Colonic mucosa (tissue), 4 donors: ENCODE measurements at regions not wholly inside any gene's neighbourhood (a gene's known extent, or its start where the extent isn't known, plus 50 kb on each side); places are given as distances from the start of the nearest gene placed in this dataset.

ENCODE experiments used
- DNase-seq: peaks from one replicate; pipeline ENCODE4 v3.0.0-alpha.2; 2020
- H3K27ac ChIP-seq: fragments of 200-600 bp; one replicate; pipeline ENCODE4 v1.8.0; 2021
- H3K27me3 ChIP-seq: fragments of 200-600 bp; one replicate; pipeline ENCODE4 v1.8.0; 2021
- H3K36me3 ChIP-seq: fragments of 200-600 bp; one replicate; pipeline ENCODE4 v1.8.0; 2021
- H3K4me1 ChIP-seq: fragments of 200-600 bp; one replicate; pipeline ENCODE4 v1.8.0; 2021; ENCODE audit warnings: mild to moderate bottlenecking
- H3K4me3 ChIP-seq: fragments of 200-600 bp; one replicate; pipeline ENCODE4 v1.8.0; 2021
- H3K9ac ChIP-seq, 2 donors: one replicate each; pipeline ENCODE4 v1.7.0; 2013; ENCODE audit warnings: control low read depth in 2 of 2, low read depth in 2 of 2, low read length in 2 of 2
- H3K9me3 ChIP-seq: fragments of 200-600 bp; one replicate; pipeline ENCODE4 v1.8.0; 2021
- intact Hi-C: fragments of 100-400 bp; cut with DNase I; formaldehyde crosslinking; loops from one replicate; pipeline ENCODE4 v1.14.1; 2022
- TF ChIP-seq, protein P1 (sequence below): fragments of 200-600 bp; IDR thresholded peaks from one replicate; pipeline ENCODE4 v1.8.0; 2022; ENCODE audit warnings: antibody characterized with exemption, mild to moderate bottlenecking
- donor health status: healthy.
- donor health status: DM: no; HTN: no; CAD: no.
- donor health status: DM: no; HTN: no; CAD: no.

DNA sequence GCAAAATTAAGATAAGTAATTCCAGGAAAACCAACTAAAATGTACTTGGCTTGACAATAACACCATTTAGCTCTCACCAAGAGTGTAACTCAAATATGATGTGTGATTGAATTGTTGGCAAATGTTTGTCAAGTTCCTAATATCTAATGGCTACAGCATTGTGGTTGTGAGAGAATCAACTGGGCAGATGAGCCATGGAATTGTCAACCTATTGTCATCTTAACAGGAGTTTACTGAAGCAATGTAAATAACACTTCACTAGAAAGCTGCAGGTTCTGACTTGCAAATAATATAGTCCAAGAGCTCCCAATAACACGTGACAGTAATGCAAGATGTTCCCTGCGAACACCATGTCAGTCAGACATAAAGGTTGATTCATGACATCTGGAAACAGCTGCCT lies 495.2 kb upstream of the MEIS1 start:
- DNase-seq = no peak
- Histone ChIP-seq H3K4me1 (no peaks in the 10 kb centered on the region), H3K36me3 (no peaks in the 10 kb centered on the region), H3K9ac (no peak overlapping the region), H3K9me3 (no peaks in the 10 kb centered on the region), H3K27ac (no peak overlapping the region), H3K4me3 (no peak overlapping the region), H3K27me3 (no peaks in the 10 kb centered on the region)
- intact Hi-C loops = no loop called here
- TF ChIP-seq, protein P1, sequence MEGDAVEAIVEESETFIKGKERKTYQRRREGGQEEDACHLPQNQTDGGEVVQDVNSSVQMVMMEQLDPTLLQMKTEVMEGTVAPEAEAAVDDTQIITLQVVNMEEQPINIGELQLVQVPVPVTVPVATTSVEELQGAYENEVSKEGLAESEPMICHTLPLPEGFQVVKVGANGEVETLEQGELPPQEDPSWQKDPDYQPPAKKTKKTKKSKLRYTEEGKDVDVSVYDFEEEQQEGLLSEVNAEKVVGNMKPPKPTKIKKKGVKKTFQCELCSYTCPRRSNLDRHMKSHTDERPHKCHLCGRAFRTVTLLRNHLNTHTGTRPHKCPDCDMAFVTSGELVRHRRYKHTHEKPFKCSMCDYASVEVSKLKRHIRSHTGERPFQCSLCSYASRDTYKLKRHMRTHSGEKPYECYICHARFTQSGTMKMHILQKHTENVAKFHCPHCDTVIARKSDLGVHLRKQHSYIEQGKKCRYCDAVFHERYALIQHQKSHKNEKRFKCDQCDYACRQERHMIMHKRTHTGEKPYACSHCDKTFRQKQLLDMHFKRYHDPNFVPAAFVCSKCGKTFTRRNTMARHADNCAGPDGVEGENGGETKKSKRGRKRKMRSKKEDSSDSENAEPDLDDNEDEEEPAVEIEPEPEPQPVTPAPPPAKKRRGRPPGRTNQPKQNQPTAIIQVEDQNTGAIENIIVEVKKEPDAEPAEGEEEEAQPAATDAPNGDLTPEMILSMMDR = no peak

DNA sequence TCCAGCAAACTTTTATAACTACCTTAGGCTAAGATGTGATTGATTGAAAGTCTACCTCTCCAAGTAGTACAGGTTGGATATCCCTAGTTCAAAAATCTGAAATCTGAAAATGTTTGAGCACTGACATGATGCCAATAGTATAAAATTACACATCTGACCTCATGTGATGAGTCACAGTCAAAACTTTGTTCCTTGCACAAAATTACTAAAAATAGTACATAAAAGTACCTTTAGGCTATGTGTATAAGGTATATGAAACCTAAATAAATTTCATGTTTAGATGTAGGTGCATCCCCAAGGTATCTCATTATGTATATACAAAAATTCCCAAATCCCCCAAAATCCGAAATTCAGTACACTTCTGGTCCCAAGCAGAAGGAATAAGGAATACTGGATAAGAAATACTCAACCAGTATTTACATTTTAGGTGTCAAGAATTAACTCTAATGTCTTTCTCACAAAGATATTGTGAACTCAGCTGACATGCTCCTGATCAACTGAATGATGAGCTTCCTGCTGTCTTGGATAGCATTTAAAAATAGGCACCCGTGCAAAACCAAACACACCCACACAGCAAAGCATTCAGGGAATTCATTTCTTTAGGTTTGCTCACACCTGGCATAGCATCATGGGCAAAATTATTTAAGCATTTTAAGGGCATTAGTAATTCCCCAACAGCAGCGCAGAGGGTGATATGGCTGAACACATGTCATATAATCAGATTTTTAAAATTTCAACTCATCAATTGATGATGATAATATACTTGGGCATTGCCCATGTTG lies 497.4 kb upstream of the MEIS1 start:
- Histone ChIP-seq H3K9me3 (no peaks in the 10 kb centered on the region), H3K4me3 (no peak overlapping the region), H3K36me3 (no peaks in the 10 kb centered on the region), H3K27ac (no peak overlapping the region), H3K4me1 (no peaks in the 10 kb centered on the region), H3K9ac (no peak overlapping the region), H3K27me3 (no peaks in the 10 kb centered on the region)
- DNase-seq = no peak
- intact Hi-C loops = no loop called here
- TF ChIP-seq, protein P1 = no peak

DNA sequence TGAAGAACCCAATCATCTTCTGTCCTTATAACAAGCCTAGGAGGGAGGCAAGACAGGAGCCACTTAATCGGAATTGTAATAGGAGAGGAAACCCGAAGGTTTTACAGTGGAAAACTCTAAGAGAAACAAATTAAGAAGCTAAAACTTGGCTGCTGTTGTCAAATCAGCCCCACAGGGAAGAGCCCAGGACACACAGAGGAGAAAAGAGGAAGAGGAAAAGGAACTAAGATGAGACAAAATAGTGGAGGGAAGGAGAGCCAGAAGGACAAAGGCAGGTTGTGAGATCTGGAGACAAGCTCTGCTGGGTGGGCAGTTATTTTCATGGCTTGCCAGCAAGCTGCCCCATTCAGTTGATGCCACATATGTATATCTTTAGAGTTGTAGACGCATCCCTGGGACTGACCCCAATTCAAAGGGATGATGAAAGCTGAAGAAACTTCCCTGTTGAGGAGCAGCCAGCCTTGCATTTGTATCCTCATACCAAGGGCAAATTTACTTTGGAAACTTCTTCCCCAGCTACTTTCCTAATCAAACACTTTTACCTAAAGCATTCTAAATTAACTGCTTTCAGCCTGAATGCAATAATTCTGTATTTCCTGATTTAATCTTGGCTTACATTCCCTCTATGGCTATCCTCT lies 499.8 kb upstream of the MEIS1 start:
- H3K36me3 ChIP-seq = no peaks in the 10 kb centered on the region
- intact Hi-C loops = no loop called here
- TF ChIP-seq, protein P1 = no peak

DNA sequence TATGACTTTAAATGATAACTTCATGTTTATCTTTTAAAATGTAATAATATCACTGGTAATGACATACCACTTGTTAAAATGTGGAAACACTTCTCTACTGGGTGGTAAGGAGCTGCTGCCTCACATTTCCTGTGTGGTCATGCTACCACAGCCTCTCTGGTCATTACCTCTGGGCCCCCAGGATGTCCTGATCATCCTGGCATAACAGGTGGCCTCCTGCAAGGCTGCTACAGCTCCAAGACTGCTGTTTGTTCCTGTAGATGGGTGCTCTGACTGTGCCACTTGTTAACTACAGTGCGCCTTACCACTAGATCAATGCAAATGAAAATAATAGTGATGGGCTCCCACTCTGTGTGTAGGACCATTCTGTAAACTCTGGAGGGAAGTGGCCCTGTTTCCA lies 500.2 kb upstream of the SPRED2 start:
- Histone ChIP-seq H3K27me3 (no peaks in the 10 kb centered on the region), H3K9me3 (no peaks in the 10 kb centered on the region), H3K36me3 (no peaks in the 10 kb centered on the region), H3K4me3 (no peak overlapping the region), H3K27ac (no peak overlapping the region), H3K9ac (no peak overlapping the region), H3K4me1 (no peaks in the 10 kb centered on the region)
- TF ChIP-seq, protein P1 = no peak
- DNase-seq = no peak
- intact Hi-C loops = no loop called here

More for the DNA sequence above, 499.8 kb upstream of the MEIS1 start:
- DNase-seq = no peak
- Histone ChIP-seq H3K27me3 (no peaks in the 10 kb centered on the region), H3K9ac (no peak overlapping the region), H3K4me1 (no peaks in the 10 kb centered on the region), H3K9me3 (no peaks in the 10 kb centered on the region), H3K27ac (no peak overlapping the region), H3K4me3 (no peak overlapping the region)

DNA sequence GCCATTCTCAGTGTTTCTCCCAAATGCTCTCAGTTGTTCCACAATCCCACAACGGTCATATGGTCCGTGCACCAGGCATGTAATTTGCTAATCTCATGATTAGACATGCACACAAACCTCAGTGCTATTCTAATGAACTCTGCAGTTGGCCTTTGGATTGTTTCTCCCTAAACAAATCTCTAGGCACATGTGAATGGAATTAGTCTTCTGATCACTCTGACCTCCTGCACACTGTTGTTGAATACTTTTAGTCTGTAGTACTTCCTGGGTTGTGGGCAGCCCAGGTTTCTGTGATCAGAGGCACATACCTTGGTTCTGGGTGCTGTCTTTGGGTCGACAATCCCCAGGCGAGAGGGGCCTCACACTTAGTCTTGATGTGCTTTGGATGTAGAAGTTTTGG lies 498.7 kb upstream of the SPRED2 start:
- intact Hi-C loops = no loop called here
- Histone ChIP-seq H3K9me3 (no peaks in the 10 kb centered on the region), H3K27me3 (no peaks in the 10 kb centered on the region), H3K9ac (no peak overlapping the region), H3K27ac (no peak overlapping the region), H3K4me3 (no peak overlapping the region), H3K36me3 (no peaks in the 10 kb centered on the region), H3K4me1 (no peaks in the 10 kb centered on the region)
- TF ChIP-seq, protein P1 = no peak
- DNase-seq = no peak
